Ovary (tissue), 7 donors: ENCODE measurements at regions not wholly inside any gene's neighbourhood (a gene's known extent, or its start where the extent isn't known, plus 50 kb on each side); places are given as distances from the start of the nearest gene placed in this dataset.

Source experiments
- DNase-seq, 5 donors: peaks; one replicate each; pipeline ENCODE4 v3.0.0-alpha.2; 2019 to 2020
- H3K27ac ChIP-seq, 2 donors: fragments of 200-600 bp; one replicate each; pipeline versions ENCODE4 v1.5.1 to v1.8.0; 2019 to 2022
- H3K27me3 ChIP-seq: fragments of 200-600 bp; one replicate; pipeline ENCODE4 v1.8.0; 2022
- H3K36me3 ChIP-seq: fragments of 200-600 bp; sonication (generic); one replicate; pipeline ENCODE4 v1.5.1; 2019
- H3K4me1 ChIP-seq: one replicate; pipeline ENCODE4 v1.8.1; 2013; ENCODE audit warnings: mild to moderate bottlenecking, moderate library complexity; ENCODE audit not compliant: insufficient read depth
- H3K4me3 ChIP-seq: fragments of 200-600 bp; sonication (generic); one replicate; pipeline ENCODE4 v1.5.1; 2017
- H3K9me3 ChIP-seq, 2 donors: fragments of 200-600 bp in 1 of 2; sonication (generic) in 1 of 2; one replicate each; pipeline versions ENCODE4 v1.5.1 to v1.8.1; 2013 to 2019; ENCODE audit warnings: mild to moderate bottlenecking in 1 of 2, moderate library complexity in 1 of 2
- EP300 ChIP-seq: sonication (generic); formaldehyde crosslinking; IDR thresholded peaks from one replicate; pipeline ENCODE4 v1.6.1; 2017; ENCODE audit warnings: antibody characterized with exemption
- POLR2A ChIP-seq: fragments of 450-650 bp; IDR thresholded peaks from one replicate; pipeline ENCODE4 v1.6.1; 2017; ENCODE audit warnings: antibody characterized with exemption, mild to moderate bottlenecking, moderate library complexity
- WGBS, 3 donors: extraction: QIAGEN DNeasy Blood & Tissue Kit in 1 of 3; methylation state at CpG; one replicate each; pipeline versions ENCODE4 v1.1.5 to v1.1.7; 2013 to 2017; 5-methylcytosine and 5-hydroxymethylcytosine counted together
- intact Hi-C, 4 donors: fragments of 100-400 bp; cut with DNase I; formaldehyde crosslinking; loops; one replicate each; pipeline versions ENCODE4 v1.11.0 to v1.15.1; 2022 to 2023
- TF ChIP-seq, protein P1 (sequence below), 3 donors: fragments of 450-650 bp in 2 of 3; fragments of 200-600 bp in 1 of 3; IDR thresholded peaks; one replicate each; pipeline versions ENCODE4 v1.5.1 to v1.8.0; 2016 to 2022; ENCODE audit warnings: antibody characterized with exemption in 3 of 3, mild to moderate bottlenecking in 1 of 3
- donor health status: DM: no; HTN: no; CAD: no; lungs with moderate emphysema.
- donor health status: DM: no; HTN: no; CAD: no.
- donor health status: Bipolar disorder and iron deficiency.
- donor health status: DM: no; HTN: no; CAD: no.
- donor health status: DM: yes; HTN: yes; CAD: no.

- no peaks in the 10 kb centered on the region for H3K4me1 ChIP-seq
- DNase-seq = no peak
- WGBS, 3 donors = 66 to 70% (median 69%) methylated on average over 2 of the region's 2 CpGs
- intact Hi-C loops = no loop called here
- no peak overlapping the region for H3K4me3 ChIP-seq
- TF ChIP-seq, protein P1, sequence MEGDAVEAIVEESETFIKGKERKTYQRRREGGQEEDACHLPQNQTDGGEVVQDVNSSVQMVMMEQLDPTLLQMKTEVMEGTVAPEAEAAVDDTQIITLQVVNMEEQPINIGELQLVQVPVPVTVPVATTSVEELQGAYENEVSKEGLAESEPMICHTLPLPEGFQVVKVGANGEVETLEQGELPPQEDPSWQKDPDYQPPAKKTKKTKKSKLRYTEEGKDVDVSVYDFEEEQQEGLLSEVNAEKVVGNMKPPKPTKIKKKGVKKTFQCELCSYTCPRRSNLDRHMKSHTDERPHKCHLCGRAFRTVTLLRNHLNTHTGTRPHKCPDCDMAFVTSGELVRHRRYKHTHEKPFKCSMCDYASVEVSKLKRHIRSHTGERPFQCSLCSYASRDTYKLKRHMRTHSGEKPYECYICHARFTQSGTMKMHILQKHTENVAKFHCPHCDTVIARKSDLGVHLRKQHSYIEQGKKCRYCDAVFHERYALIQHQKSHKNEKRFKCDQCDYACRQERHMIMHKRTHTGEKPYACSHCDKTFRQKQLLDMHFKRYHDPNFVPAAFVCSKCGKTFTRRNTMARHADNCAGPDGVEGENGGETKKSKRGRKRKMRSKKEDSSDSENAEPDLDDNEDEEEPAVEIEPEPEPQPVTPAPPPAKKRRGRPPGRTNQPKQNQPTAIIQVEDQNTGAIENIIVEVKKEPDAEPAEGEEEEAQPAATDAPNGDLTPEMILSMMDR (IDR thresholded peaks at IDR 0.05) = no peak
- H3K27me3 ChIP-seq = no peaks in the 10 kb centered on the region
- no peaks in the 10 kb centered on the region for H3K9me3 ChIP-seq
- H3K36me3 ChIP-seq = no peaks in the 10 kb centered on the region
- H3K27ac ChIP-seq = no peak overlapping the region
These were observed 74.9 kb downstream of the ANKEF1 start for GRCh38 chr20:10109641-10110040.

DNA sequence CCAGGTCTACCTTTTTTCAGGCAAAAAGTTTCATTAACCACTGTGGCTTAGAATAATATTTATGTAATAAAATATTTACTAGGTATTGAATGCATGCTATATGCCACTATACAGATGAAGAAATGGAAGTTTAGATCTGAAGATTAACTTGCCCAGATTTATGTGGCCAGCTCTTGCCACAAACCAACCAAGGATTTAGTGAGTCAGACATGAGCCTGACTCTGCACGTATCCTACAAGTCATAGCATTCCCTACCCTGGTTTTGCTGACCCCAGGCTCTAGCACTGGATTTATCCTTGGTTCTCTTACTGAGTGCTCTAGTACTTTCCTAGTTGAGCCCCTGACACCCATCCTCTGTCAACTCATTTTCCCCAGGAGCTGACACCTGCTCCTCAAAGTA is 75.4 kb downstream of the ANKEF1 start:
- DNase-seq = no peak
- H3K36me3 ChIP-seq = no peaks in the 10 kb centered on the region
- no peaks in the 10 kb centered on the region for H3K4me1 ChIP-seq
- WGBS, 3 donors = 83 to 94% (median 90%) methylated on average over 1 of the region's 1 CpG
- H3K27me3 ChIP-seq = no peaks in the 10 kb centered on the region
- H3K27ac ChIP-seq = no peak overlapping the region
- TF ChIP-seq POLR2A (no peak), EP300 (no peak)
- TF ChIP-seq, protein P1 (IDR thresholded peaks at IDR 0.05) = no peak
- no peaks in the 10 kb centered on the region for H3K9me3 ChIP-seq
- no peak overlapping the region for H3K4me3 ChIP-seq
- intact Hi-C loops = no loop called here

- intact Hi-C loops = no loop called here
- 27 to 61% (median 29%) methylated on average over 5 of the region's 5 CpGs for WGBS, 3 donors
- H3K4me3 ChIP-seq = no peak overlapping the region
These were observed 76.6 kb downstream of the ANKEF1 start for GRCh38 chr20:10111139-10111958.

GRCh38 chr20:10111959-10112250 is 77.1 kb downstream of the ANKEF1 start:
- no peaks in the 10 kb centered on the region for H3K36me3 ChIP-seq
- no peak overlapping the region for H3K4me3 ChIP-seq
- intact Hi-C loops = no loop called here
- no peak for TF ChIP-seq POLR2A
- TF ChIP-seq, protein P1 (IDR thresholded peaks at IDR 0.05) = no peak
- TF ChIP-seq EP300 = no peak
- DNase-seq = no peak
- no peaks in the 10 kb centered on the region for H3K9me3 ChIP-seq
- no peak overlapping the region for H3K27ac ChIP-seq
- no peaks in the 10 kb centered on the region for H3K4me1 ChIP-seq
- no peaks in the 10 kb centered on the region for H3K27me3 ChIP-seq

More at GRCh38 chr20:10111139-10111958, 76.6 kb downstream of the ANKEF1 start:
- no peak for TF ChIP-seq POLR2A
- TF ChIP-seq, protein P1 (IDR thresholded peaks at IDR 0.05) = no peak
- no peak for TF ChIP-seq EP300
- Histone ChIP-seq H3K4me1 (no peaks in the 10 kb centered on the region), H3K9me3 (no peaks in the 10 kb centered on the region), H3K27ac (no peak overlapping the region), H3K27me3 (no peaks in the 10 kb centered on the region), H3K36me3 (no peaks in the 10 kb centered on the region)
- no peak for DNase-seq
